Occipital lobe (tissue), 1 donor: ENCODE measurements at regions not wholly inside any gene's neighbourhood (a gene's known extent, or its start where the extent isn't known, plus 50 kb on each side); places are given as distances from the start of the nearest gene placed in this dataset.

Source experiments
- DNase-seq: peaks from one replicate; lab custom pipeline; 2025; lab: John Stamatoyannopoulos, UW

- DNase-seq = no peak
Measured at GRCh38 chr3:177300039-177300833, 103.0 kb upstream of the TBL1XR1 start.

DNA sequence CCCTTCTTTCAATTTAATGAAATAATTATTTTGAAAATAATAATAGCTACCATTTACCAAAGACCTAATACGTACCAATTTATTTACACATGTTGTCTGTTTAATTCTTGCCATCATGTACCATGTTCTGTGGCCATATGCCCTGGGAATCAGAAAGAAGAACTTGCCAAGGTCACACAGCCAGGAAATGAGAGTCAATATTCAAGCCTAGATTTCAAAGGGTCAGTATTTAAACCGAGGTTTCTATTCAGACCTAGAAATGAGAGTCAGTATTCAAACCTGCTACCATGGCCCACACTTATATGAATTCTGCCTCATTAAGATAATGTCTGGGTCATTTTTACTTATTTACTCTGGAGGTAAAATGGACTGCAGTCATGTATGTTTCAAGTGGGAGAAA is 103.6 kb upstream of the TBL1XR1 start:
- DNase-seq = no peak

DNA sequence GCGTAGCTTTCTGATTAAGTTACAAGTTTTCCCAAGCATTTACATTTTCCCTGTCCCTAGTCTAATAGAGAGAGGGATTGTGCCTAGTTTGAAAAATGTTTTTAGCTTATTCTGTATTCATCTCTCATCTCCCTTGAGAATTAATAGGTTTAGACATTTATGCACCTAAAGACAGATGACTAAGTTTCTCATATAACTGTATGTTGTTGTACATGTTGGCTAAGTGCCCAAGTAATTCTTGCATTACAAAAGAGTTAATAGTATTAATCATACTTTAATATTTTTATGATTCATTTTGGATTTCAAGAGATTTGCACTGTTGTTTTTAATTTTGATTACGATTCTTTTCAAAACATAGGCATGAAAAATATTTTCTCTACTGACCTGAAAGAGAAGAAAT is 109.0 kb upstream of the TBL1XR1 start:
- no peak for DNase-seq

- DNase-seq = no peak
Measured at GRCh38 chr3:177307391-177307790, 110.1 kb upstream of the TBL1XR1 start.

DNA sequence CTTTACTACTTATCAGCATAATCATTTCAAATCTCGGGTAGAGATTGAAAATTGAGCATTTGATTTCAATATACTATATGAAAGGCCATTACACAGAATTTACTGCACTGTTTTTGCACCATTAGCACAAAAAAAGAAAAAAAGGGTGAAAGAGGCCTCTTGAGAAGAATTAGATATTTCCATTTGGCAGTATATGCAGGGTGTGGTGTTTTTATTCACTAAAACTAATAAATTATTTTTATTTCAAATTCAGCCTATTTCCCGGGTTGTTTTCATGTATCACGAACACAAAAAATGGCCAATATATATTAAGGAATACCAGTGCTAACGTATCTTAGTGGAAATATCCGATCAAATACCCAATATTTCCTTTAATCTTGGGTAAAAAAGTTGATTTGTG is 110.5 kb upstream of the TBL1XR1 start:
- DNase-seq = no peak

DNA sequence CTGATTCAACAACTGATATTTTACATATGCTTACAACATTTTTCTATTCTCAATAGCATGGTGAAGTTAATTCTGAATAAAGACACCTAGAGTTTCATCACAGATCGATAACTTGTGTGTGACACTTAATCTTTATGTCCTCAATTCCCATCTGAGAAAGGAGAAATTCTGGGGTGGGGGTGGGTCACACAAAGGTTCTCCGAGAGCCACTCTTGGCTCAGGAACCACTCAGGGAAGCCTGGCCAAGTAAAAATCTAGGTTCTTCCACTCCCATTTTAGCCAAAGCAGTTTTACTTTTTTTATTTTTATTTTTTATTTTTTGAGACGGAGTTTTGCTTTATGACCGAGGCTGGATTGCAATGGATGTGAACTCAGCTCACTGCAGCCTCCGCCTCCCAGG is 111.0 kb upstream of the TBL1XR1 start:
- DNase-seq = no peak

GRCh38 chr3:177308911-177309310 is 111.6 kb upstream of the TBL1XR1 start:
- no peak for DNase-seq

DNA sequence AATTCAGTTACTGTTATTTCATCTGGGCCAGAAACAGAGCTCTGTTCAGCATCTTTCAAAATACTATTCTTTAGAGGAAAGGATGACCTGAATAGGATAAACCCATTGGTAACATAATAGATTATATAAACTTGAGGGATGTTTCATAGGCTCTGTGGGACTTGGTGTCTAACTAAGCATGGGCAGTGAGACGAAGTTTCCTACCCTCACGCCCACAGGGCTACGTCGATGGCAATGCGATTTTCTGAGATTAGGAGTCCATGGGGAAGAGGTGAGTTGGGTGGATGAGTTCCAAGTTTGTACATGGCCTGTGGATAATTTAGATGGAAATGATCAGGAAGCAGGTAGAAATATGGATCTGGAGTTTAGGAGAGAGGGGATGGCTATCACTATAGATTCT is 115.2 kb upstream of the TBL1XR1 start:
- DNase-seq = no peak

DNA sequence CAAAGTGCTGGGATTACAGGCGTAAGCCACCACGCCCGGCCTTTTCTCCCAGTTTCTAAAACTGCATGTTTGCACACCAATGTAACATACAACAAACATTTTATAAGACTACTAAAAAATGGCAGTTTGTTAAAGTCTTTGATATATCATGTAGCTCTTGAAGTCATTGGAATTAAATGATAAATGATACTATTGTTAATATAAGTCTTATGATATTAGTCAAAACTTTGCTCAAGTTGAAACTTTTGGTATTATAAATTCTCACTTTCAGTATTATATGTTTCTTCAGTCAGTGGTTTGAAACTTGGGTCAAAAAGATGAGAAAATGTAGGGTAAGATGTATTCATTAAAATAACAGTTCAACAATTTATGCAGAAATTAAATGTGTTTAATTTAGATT is 117.6 kb upstream of the TBL1XR1 start:
- no peak for DNase-seq

- no peak for DNase-seq
Measured at GRCh38 chr3:177317247-177317646, 120.0 kb upstream of the TBL1XR1 start.

GRCh38 chr3:177318559-177318958 is 121.3 kb upstream of the TBL1XR1 start:
- no peak for DNase-seq

DNA sequence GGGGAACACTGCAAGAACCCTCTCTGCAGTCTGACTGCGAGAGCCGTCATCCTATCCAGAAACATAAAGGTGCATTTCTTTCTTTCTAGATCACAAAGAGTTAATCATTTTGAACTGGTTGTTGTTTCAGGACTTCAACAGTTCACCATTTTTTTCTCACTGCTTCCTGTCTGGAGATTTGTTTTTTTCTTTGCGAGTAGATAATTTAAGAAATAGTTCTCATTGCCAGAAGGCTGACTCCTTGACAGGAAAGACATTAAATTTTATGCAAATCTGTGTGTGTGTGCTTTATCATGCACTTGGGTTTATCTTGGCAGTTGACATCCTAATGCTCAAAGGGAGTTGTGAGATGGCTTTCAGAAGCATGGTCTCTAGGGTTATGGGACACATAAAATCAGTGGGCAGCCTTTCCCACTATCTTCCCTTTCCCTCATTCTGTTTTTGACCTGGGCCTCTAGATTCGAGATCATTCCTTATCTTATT is 123.5 kb upstream of the TBL1XR1 start:
- no peak for DNase-seq

DNA sequence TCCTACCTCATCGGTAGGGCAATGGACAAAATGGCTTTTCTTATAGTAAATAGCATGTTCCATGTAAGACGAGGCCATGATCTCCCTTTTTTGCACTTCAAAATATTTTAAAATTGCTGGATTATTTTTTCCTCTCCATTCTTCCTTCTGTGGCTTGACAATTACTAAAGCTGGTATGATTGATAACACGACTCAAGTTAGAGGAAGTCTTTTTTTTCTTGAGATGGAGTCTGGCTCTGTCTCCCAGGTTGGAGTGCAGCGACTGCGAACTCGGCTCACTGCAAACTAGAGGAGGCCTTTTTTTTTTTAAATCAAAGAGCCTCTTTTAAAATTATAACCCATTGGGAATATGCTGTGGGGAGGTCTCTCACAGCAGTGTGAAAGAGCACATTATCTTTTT is 124.5 kb upstream of the TBL1XR1 start:
- DNase-seq = no peak

DNA sequence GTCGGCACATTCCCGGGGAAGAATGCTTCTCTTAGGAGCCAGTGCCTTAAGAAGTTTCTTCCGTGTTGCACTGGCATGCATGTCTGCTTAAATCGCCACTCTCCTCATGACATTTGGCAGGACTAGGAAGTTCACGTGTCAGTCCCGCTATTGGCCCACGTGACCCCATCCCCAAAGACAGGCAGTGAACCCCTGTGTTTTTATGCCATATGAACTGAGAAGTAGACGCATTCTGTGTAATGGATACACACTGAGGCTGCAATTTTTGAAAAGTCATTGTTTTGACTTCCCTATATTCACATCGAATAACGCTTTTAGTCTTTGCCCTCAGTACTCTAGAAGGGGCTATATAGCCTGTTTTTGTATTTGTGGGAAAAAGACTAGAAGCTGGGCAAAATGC is 125.6 kb upstream of the TBL1XR1 start:
- no peak for DNase-seq

DNA sequence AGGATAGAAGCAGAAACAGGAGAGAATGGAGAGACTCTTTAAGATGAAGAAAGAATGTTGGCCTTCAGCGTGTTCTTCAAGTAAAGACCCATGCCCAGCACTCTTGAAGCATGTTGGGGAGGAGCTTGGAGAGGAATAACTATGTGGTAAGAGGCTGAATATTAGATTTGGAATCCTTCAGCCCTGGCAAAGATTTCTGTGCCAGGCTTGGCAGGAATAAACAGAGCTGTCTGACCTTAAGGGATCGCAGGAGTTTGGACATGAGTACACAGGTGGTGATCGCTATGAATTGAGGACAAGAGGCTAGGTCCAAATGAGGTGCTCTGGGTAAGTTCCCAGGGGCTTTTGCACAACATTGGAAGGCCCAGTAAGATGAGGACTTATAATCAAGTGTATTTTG is 132.6 kb upstream of the TBL1XR1 start:
- no peak for DNase-seq

DNA sequence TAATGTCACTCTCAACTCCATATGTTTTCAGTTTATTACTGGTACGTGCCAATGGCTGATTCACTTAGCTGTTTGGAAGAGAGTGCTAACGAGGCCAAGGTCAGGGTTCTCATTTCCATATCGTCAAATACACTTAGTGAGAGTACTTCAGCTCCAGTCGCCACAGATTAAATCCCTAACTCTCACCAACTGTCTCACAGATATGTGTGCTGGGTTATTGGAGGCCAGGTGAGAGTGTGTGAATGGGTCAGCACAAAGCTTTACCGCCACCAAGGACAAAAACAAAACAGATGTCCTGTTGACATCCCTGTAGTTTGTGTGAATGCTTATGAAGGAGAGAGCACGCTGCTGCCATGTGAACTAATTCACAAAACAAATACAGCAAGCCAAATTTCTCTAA is 133.5 kb upstream of the TBL1XR1 start:
- DNase-seq = no peak

- no peak for DNase-seq
Measured at GRCh38 chr3:177331203-177331835, 134.0 kb upstream of the TBL1XR1 start.

- no peak for DNase-seq
Measured at GRCh38 chr3:177332955-177333354, 135.7 kb upstream of the TBL1XR1 start.

DNA sequence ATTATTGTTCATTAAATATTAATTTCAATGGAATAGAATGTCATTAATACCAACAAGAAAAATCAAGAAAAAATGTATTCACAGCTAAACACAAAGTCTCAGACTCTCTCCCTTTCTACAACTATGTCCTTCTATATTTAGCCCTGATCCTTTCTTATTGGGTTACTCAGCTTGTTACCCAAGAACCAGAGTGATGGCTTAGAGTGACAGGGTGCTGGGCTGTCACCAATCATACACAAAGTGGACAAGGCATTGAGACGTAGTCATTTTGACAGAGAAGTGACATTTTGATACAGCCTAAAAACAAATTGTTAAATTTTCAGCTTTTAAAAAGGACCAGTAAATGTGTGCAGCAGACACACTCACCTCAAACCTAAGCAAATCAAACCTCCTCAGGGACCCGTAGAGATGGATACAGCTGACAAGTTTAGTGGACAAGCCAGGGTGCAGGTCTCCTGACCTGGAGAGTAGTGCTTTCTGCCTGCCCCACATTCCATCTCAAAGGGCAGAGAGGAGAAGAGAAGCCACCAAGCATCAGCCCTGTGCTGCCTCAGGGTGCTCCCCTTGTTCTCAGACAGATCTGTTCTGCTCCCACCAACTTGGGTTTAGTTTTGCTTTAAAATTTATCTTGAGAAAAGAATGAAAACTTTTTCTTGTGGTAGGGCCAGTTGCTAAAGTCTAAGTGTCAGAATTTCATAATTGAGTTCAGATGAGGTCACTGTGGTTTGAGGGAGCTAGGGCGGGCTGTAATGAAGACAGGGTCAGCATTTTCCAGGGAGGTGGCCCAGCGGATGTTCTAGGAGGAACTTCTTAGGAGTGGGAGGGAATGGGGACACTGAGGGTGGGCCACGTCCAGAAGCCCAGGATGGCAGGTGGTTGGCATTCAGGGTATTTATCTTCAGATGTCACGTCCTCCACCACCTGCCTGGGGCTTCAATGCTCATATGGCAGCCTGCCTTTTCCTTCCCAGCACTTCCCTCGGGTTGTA is 136.5 kb upstream of the TBL1XR1 start:
- no peak for DNase-seq

GRCh38 chr3:177334803-177335202 is 137.5 kb upstream of the TBL1XR1 start:
- no peak for DNase-seq

GRCh38 chr3:177335728-177336127 is 138.4 kb upstream of the TBL1XR1 start:
- no peak for DNase-seq

DNA sequence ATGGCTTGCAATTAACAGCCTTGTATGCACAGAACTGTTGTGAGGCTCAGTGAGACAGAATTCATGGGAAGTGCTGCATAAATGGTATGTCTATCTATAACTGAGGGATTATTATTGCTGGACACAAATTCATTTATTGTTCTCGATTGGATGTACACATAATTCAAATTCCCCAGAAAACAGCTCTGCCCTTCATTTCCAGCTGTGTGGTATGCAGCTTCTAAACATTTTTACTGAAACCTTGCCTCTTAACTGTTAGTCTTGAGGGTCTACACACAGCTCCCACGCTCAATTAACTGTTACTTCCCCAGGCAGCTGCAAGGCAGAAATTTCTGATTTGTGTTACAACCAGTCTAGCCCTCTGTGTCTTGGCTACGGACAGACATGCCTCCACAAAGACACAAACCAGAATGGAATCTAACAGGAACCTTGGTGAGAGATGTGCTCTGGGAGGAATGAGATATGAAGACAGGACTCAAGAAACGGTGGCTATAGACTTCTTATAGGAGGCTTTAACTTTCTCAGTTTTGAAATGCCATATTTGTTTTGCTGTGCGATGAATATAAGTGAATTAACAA is 139.7 kb upstream of the TBL1XR1 start:
- no peak for DNase-seq
